ENCODE measurements at regions not wholly inside any gene's neighbourhood (a gene's known extent, or its start where the extent isn't known, plus 50 kb on each side); places are given as distances from the start of the nearest gene placed in this dataset.

GRCh38 chr17:33697557-33697956 is 404.5 kb upstream of the ASIC2 start:
- TF ChIP-seq, protein P1, sequence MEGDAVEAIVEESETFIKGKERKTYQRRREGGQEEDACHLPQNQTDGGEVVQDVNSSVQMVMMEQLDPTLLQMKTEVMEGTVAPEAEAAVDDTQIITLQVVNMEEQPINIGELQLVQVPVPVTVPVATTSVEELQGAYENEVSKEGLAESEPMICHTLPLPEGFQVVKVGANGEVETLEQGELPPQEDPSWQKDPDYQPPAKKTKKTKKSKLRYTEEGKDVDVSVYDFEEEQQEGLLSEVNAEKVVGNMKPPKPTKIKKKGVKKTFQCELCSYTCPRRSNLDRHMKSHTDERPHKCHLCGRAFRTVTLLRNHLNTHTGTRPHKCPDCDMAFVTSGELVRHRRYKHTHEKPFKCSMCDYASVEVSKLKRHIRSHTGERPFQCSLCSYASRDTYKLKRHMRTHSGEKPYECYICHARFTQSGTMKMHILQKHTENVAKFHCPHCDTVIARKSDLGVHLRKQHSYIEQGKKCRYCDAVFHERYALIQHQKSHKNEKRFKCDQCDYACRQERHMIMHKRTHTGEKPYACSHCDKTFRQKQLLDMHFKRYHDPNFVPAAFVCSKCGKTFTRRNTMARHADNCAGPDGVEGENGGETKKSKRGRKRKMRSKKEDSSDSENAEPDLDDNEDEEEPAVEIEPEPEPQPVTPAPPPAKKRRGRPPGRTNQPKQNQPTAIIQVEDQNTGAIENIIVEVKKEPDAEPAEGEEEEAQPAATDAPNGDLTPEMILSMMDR (IDR thresholded peaks at IDR 0.05), result no peak
- TF ChIP-seq POLR2A (IDR thresholded peaks at IDR 0.05), result no peak
